Peyer's patch (tissue), 4 donors: ENCODE measurements at regions not wholly inside any gene's neighbourhood (a gene's known extent, or its start where the extent isn't known, plus 50 kb on each side); places are given as distances from the start of the nearest gene placed in this dataset.

Source experiments
- DNase-seq, 3 donors: peaks; one replicate each; pipeline ENCODE4 v3.0.0-alpha.2; 2017 to 2019
- H3K27ac ChIP-seq, 4 donors: fragments of 200-600 bp; sonication (generic); one replicate each; pipeline ENCODE4 v1.5.1; 2016 to 2019
- H3K27me3 ChIP-seq, 2 donors: fragments of 200-600 bp; sonication (generic); one replicate each; pipeline ENCODE4 v1.5.1; 2019
- H3K36me3 ChIP-seq, 3 donors: fragments of 200-600 bp; sonication (generic); one replicate each; pipeline ENCODE4 v1.5.1; 2016 to 2019
- H3K4me1 ChIP-seq, 4 donors: fragments of 200-600 bp; sonication (generic); one replicate each; pipeline ENCODE4 v1.5.1; 2016 to 2019
- H3K4me3 ChIP-seq, 4 donors: fragments of 200-600 bp; sonication (generic); 1 replicate in 3 of 4; 2 replicates in 1 of 4; pipeline ENCODE4 v1.5.1; 2016 to 2019; ENCODE audit warnings: mild to moderate bottlenecking in 1 of 4
- H3K9me3 ChIP-seq, 4 donors: fragments of 200-600 bp; sonication (generic); one replicate each; pipeline ENCODE4 v1.5.1; 2016 to 2019; ENCODE audit warnings: mild to moderate bottlenecking in 1 of 4
- POLR2A ChIP-seq, 2 donors: fragments of 450-650 bp; IDR thresholded peaks; one replicate each; pipeline ENCODE4 v1.5.1; 2017; ENCODE audit warnings: antibody characterized with exemption in 2 of 2, mild to moderate bottlenecking in 2 of 2, moderate library complexity in 2 of 2
- TF ChIP-seq, protein P1 (sequence below), 6 experiments: fragments of 450-650 bp in 4 of 6; fragments of 200-600 bp in 2 of 6; sonication (generic) in 1 of 6; IDR thresholded peaks; one replicate each; pipeline ENCODE4 v1.5.1; 2017 to 2019; ENCODE audit warnings: antibody characterized with exemption in 6 of 6, mild to moderate bottlenecking in 3 of 6, moderate library complexity in 1 of 6

DNA sequence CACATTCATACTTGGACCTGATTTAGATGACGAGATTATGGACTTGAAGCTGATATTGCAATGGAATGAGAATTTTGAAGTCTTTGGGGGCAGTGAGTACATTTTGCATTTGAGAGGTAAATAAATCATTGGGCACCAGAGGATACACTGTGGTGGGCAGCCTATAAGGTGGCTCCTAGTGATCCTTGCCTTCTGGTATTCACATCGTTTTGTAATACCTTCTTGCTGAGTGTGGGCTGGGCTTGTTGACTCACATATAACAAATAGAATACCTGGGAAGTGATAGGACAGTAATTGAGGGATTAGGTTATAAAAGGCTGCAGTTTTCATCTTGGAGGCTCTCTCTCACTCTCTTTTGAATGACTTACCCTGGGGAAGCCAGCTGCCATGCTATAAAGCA is 605.5 kb upstream of the KCNMB2 start:
- DNase-seq: no peak

GRCh38 chr3:177931346-177931745 is 604.9 kb upstream of the KCNMB2 start:
- H3K27ac ChIP-seq: no peak overlapping the region
- no peaks in the 10 kb centered on the region for H3K9me3 ChIP-seq
- no peak for DNase-seq
- no peaks in the 10 kb centered on the region for H3K36me3 ChIP-seq
- TF ChIP-seq POLR2A (IDR thresholded peaks at IDR 0.05): no peak
- H3K4me1 ChIP-seq: peaks cover 0 to 3% (median 0%) of the 10 kb centered on the region in 4 donors
- H3K4me3 ChIP-seq: no peak overlapping the region
- no peaks in the 10 kb centered on the region for H3K27me3 ChIP-seq

More for the DNA sequence above, 605.5 kb upstream of the KCNMB2 start:
- H3K36me3 ChIP-seq: no peaks in the 10 kb centered on the region
- H3K9me3 ChIP-seq: no peaks in the 10 kb centered on the region
- H3K4me3 ChIP-seq: no peak overlapping the region
- no peak overlapping the region for H3K27ac ChIP-seq
- TF ChIP-seq, protein P1, sequence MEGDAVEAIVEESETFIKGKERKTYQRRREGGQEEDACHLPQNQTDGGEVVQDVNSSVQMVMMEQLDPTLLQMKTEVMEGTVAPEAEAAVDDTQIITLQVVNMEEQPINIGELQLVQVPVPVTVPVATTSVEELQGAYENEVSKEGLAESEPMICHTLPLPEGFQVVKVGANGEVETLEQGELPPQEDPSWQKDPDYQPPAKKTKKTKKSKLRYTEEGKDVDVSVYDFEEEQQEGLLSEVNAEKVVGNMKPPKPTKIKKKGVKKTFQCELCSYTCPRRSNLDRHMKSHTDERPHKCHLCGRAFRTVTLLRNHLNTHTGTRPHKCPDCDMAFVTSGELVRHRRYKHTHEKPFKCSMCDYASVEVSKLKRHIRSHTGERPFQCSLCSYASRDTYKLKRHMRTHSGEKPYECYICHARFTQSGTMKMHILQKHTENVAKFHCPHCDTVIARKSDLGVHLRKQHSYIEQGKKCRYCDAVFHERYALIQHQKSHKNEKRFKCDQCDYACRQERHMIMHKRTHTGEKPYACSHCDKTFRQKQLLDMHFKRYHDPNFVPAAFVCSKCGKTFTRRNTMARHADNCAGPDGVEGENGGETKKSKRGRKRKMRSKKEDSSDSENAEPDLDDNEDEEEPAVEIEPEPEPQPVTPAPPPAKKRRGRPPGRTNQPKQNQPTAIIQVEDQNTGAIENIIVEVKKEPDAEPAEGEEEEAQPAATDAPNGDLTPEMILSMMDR (IDR thresholded peaks at IDR 0.05): no peak
- TF ChIP-seq POLR2A (IDR thresholded peaks at IDR 0.05): no peak
- no peaks in the 10 kb centered on the region for H3K27me3 ChIP-seq
- H3K4me1 ChIP-seq: peaks cover 0 to 3% (median 0%) of the 10 kb centered on the region in 4 donors

DNA sequence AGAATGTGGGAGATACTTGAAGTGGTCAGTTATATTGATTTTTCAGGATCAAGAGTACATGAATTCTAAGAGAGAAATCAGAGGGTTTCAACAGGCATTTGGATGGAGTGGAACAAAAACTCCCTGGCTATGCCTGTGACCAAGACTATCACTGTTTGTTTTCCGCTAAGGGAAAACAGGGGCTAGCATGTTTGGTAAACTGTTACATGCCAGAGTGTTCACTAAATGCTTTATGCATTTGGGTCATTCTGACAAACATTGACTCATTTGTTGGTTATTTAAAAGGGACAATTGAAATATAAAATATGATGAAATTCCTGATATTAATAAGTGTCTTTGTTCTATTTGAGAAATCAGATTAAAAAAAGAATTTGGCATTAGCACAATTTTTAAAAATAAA is 603.9 kb upstream of the KCNMB2 start:
- Histone ChIP-seq H3K9me3 (no peaks in the 10 kb centered on the region), H3K4me1 (peaks cover 0 to 3% (median 0%) of the 10 kb centered on the region in 4 donors), H3K27me3 (no peaks in the 10 kb centered on the region), H3K27ac (no peak overlapping the region), H3K36me3 (no peaks in the 10 kb centered on the region), H3K4me3 (no peak overlapping the region)
- DNase-seq: no peak
- TF ChIP-seq POLR2A (IDR thresholded peaks at IDR 0.05): no peak

DNA sequence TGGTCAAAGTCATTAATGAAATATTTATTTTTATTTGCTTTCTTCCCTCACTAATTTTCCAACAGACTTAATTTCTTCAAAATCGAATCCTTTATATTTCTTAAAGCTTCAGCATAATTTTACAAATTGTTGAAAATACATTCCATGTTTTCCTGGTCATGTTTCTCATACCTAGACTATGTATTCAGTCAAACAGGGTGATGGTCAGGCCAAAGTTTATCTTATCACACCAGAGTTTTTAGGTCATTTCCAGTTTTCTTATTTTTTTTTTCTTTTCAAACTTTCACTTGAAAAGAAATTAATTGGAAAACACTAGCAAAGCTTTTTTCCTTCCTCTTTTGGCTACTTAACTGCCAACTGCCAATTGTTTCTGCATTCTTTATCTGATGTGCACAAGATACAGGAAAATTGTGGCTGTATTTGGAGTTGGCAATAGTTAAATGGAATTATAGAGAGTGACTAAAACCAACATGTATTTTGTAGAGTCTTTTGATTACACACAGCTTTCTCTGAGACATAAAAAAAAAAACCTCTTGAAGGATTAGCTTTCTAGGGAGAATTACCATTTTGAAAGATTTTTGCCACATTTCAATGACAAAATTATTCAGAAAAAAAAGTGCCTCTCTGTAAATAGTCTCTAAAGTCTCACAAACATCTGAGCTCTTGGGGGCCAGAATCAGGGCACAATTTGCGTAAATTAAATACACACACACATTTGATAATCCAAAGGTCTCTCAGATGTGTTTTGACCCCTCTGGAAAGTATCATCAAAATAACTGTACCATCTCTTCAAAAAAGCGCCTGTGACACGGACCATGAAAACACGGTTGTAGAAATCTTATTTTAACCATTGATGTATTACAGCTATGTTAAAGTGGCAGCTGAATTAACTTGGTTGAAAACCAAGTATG is 603.2 kb upstream of the KCNMB2 start:
- TF ChIP-seq, protein P1 (IDR thresholded peaks at IDR 0.05): no peak
- TF ChIP-seq POLR2A (IDR thresholded peaks at IDR 0.05): no peak
- Histone ChIP-seq H3K9me3 (no peaks in the 10 kb centered on the region), H3K27ac (no peak overlapping the region), H3K36me3 (no peaks in the 10 kb centered on the region), H3K4me1 (peaks cover 0 to 3% (median 0%) of the 10 kb centered on the region in 4 donors), H3K4me3 (no peak overlapping the region), H3K27me3 (no peaks in the 10 kb centered on the region)
- DNase-seq: no peak

DNA sequence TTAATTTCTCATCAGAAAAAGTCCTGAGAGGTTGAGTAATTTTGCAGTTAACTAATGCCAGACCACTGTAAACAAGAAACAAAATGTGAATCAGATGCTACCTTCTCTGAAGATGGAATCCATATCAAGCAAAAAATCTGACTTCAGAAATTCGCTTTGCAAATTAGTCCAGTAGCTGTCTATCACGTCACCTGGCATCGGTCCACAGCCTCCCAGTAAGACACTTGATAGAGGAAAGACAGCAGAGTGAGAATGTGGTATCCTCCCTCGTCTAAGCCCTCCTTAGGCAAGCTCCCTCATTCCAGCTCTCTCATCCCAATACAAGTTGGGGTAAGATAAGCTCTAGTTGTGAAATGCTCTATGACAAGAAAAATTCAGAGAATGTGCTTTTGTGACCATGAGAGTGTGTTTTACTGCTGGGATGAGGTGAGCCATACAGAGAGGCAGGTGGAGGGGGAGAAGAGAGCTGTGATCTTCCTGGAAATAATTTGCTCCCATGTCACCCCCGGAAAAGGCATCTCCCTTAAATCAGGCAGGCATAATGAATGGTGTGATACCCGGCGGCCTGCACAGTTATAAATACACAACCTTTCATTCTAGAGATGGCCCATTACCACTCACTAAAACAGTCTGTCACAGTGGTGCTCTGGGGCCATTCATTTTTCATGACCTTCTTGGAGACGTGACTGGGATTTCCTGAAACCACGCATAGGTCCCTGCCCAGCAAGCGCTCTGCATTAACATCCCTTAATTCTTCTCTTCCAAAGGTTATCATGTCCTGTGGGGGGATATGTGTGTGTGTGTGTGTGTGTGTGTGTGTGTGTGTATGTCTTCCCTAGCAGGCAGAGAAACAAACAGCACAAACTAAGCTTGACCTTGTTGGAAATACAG is 602.0 kb upstream of the KCNMB2 start:
- H3K4me1 ChIP-seq: no peaks in the 10 kb centered on the region
- DNase-seq: no peak
- H3K27me3 ChIP-seq: no peaks in the 10 kb centered on the region
- no peaks in the 10 kb centered on the region for H3K9me3 ChIP-seq
- no peak overlapping the region for H3K27ac ChIP-seq
- TF ChIP-seq POLR2A (IDR thresholded peaks at IDR 0.05): no peak
- TF ChIP-seq, protein P1 (IDR thresholded peaks at IDR 0.05): no peak
- no peaks in the 10 kb centered on the region for H3K36me3 ChIP-seq
- H3K4me3 ChIP-seq: no peak overlapping the region

DNA sequence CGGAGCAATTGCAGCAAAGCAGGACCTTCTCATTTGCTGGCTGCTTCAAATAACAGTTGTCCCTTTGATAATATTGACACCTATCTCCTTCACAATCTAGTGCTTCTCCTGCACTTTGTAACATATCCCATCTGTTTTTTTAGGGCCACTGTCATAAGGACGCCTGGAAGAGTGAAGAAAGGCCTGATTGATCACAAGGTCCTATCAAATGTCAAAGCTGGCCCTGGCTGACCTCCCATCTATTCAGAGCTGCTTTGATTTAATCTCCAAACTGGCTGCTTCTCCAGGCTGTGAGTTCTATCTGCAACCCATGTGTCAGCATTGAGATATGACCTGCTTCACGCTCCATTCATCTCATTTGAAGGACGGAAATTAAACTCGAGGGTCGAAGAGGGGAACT is 601.2 kb upstream of the KCNMB2 start:
- DNase-seq: no peak
- H3K36me3 ChIP-seq: no peaks in the 10 kb centered on the region
- H3K4me3 ChIP-seq: no peak overlapping the region
- no peak for TF ChIP-seq POLR2A (IDR thresholded peaks at IDR 0.05)
- TF ChIP-seq, protein P1 (IDR thresholded peaks at IDR 0.05): no peak
- no peaks in the 10 kb centered on the region for H3K27me3 ChIP-seq
- no peaks in the 10 kb centered on the region for H3K4me1 ChIP-seq
- no peak overlapping the region for H3K27ac ChIP-seq
- H3K9me3 ChIP-seq: no peaks in the 10 kb centered on the region
